Osteoblast (primary cell): ENCODE measurements at regions not wholly inside any gene's neighbourhood (a gene's known extent, or its start where the extent isn't known, plus 50 kb on each side); places are given as distances from the start of the nearest gene placed in this dataset.

Source experiments
- DNase-seq: peaks from one replicate; pipeline ENCODE4 v3.0.0; 2011; ENCODE audit warnings: low spot score, mixed read lengths; ENCODE audit not compliant: insufficient read length; ENCODE audit errors: missing footprints
- H2AFZ ChIP-seq: 2 replicates; pipeline ENCODE4 v1.6.0; 2011; ENCODE audit warnings: mild to moderate bottlenecking, low read length
- H3K27ac ChIP-seq: 2 replicates; pipeline ENCODE4 v1.5.1; 2011; ENCODE audit warnings: mild to moderate bottlenecking, low read depth, low read length, moderate library complexity
- H3K27me3 ChIP-seq: 2 replicates; pipeline ENCODE4 v1.6.0; 2012; ENCODE audit warnings: mild to moderate bottlenecking, control low read depth, inconsistent platforms, low read length, moderate library complexity; ENCODE audit not compliant: insufficient read depth
- H3K36me3 ChIP-seq: 2 replicates; pipeline ENCODE4 v1.5.1; 2011; ENCODE audit warnings: mild to moderate bottlenecking, low read length, control low read depth, moderate library complexity; ENCODE audit not compliant: insufficient read depth
- H3K4me1 ChIP-seq: 2 replicates; pipeline ENCODE4 v1.5.1; 2011; ENCODE audit warnings: mild to moderate bottlenecking, low read length, control low read depth, moderate library complexity; ENCODE audit not compliant: insufficient read depth
- H3K4me2 ChIP-seq: 2 replicates; pipeline ENCODE4 v1.6.0; 2011; ENCODE audit warnings: mild to moderate bottlenecking, low read length; ENCODE audit not compliant: insufficient read depth
- H3K4me3 ChIP-seq: fragments of 200-600 bp; sonication (generic); 3 replicates; pipeline ENCODE4 v1.5.1; 2012; ENCODE audit warnings: mild to moderate bottlenecking, low read length, inconsistent platforms; ENCODE audit not compliant: insufficient read depth
- H3K79me2 ChIP-seq: 2 replicates; pipeline ENCODE4 v1.6.0; 2012; ENCODE audit warnings: mild to moderate bottlenecking, low read length, control low read depth, inconsistent platforms; ENCODE audit not compliant: insufficient read depth
- H3K9me3 ChIP-seq: 2 replicates; pipeline ENCODE4 v1.5.1; 2011; ENCODE audit warnings: low read depth, low read length, control low read depth
- H4K20me1 ChIP-seq: 2 replicates; pipeline ENCODE4 v1.6.0; 2012; ENCODE audit warnings: mild to moderate bottlenecking, low read length, control low read depth; ENCODE audit not compliant: insufficient read depth
- TF ChIP-seq, protein P1 (sequence below): IDR thresholded peaks from 2 replicates; pipeline ENCODE4 v1.5.1; 2011; ENCODE audit warnings: mild to moderate bottlenecking, low read depth, low read length, moderate library complexity; ENCODE audit errors: extremely low read depth

- Histone ChIP-seq H3K27ac (no peak overlapping the region), H3K4me1 (peaks cover 4% of the 10 kb centered on the region), H2AFZ (no peak overlapping the region), H3K36me3 (no peaks in the 10 kb centered on the region), H3K9me3 (peaks cover 4% of the 10 kb centered on the region), H3K4me2 (no peak overlapping the region), H3K27me3 (peaks cover 12% of the 10 kb centered on the region), H3K4me3 (no peak overlapping the region), H4K20me1 (no peaks in the 10 kb centered on the region), H3K79me2 (no peaks in the 10 kb centered on the region)
- TF ChIP-seq, protein P1, sequence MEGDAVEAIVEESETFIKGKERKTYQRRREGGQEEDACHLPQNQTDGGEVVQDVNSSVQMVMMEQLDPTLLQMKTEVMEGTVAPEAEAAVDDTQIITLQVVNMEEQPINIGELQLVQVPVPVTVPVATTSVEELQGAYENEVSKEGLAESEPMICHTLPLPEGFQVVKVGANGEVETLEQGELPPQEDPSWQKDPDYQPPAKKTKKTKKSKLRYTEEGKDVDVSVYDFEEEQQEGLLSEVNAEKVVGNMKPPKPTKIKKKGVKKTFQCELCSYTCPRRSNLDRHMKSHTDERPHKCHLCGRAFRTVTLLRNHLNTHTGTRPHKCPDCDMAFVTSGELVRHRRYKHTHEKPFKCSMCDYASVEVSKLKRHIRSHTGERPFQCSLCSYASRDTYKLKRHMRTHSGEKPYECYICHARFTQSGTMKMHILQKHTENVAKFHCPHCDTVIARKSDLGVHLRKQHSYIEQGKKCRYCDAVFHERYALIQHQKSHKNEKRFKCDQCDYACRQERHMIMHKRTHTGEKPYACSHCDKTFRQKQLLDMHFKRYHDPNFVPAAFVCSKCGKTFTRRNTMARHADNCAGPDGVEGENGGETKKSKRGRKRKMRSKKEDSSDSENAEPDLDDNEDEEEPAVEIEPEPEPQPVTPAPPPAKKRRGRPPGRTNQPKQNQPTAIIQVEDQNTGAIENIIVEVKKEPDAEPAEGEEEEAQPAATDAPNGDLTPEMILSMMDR: no peak
- peak; percentile 47 for DNase-seq
These were observed 161.1 kb downstream of the RPS24 start for GRCh38 chr10:78194539-78195402.

DNA sequence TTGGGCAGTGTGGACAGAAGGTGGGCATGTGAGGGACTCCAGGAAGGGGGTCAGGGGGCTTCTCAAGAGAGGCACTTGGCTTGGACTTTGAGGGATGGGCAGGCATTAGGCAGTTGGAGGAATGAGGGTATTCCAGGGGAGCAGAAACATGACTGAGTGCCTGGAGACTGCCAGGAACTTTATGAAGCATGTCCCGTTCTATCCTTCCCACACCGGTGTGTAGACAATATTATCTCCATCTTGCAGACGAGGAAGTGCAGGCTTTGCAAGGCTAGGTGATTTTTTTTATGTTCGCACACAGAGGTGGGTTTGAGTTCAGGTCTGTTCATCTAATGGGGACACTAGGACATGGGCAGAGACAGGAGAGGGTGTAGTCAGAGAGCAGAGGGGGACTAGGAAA is 162.7 kb downstream of the RPS24 start:
- Histone ChIP-seq H2AFZ (no peak overlapping the region), H3K27ac (no peak overlapping the region), H3K36me3 (no peaks in the 10 kb centered on the region), H3K4me1 (peaks cover 4% of the 10 kb centered on the region), H3K9me3 (peaks cover 4% of the 10 kb centered on the region), H3K4me3 (no peak overlapping the region), H3K4me2 (no peak overlapping the region), H4K20me1 (no peaks in the 10 kb centered on the region), H3K79me2 (no peaks in the 10 kb centered on the region), H3K27me3 (peaks cover 12% of the 10 kb centered on the region)
- no peak for DNase-seq
- TF ChIP-seq, protein P1: no peak

- peak; percentile 83 for DNase-seq
- peaks cover 4% of the 10 kb centered on the region for H3K9me3 ChIP-seq
- no peak overlapping the region for H3K4me2 ChIP-seq
- H3K4me3 ChIP-seq: no peak overlapping the region
- peaks cover 12% of the 10 kb centered on the region for H3K27me3 ChIP-seq
- peaks cover 4% of the 10 kb centered on the region for H3K4me1 ChIP-seq
- no peaks in the 10 kb centered on the region for H4K20me1 ChIP-seq
- no peaks in the 10 kb centered on the region for H3K79me2 ChIP-seq
- H3K27ac ChIP-seq: no peak overlapping the region
- H2AFZ ChIP-seq: no peak overlapping the region
- no peaks in the 10 kb centered on the region for H3K36me3 ChIP-seq
- TF ChIP-seq, protein P1: no peak
These were observed 163.3 kb downstream of the RPS24 start for GRCh38 chr10:78196964-78197363.

- no peak overlapping the region for H3K27ac ChIP-seq
- H3K4me3 ChIP-seq: no peak overlapping the region
- TF ChIP-seq, protein P1: no peak
- H3K27me3 ChIP-seq: peaks cover 12% of the 10 kb centered on the region
- peaks cover 4% of the 10 kb centered on the region for H3K4me1 ChIP-seq
- no peaks in the 10 kb centered on the region for H3K36me3 ChIP-seq
- no peak overlapping the region for H2AFZ ChIP-seq
- no peak overlapping the region for H3K4me2 ChIP-seq
- DNase-seq: no peak
- no peaks in the 10 kb centered on the region for H4K20me1 ChIP-seq
- no peaks in the 10 kb centered on the region for H3K79me2 ChIP-seq
- peaks cover 4% of the 10 kb centered on the region for H3K9me3 ChIP-seq
These were observed 164.1 kb downstream of the RPS24 start for GRCh38 chr10:78197628-78198272.
